Stimulated activated CD4-positive, alpha-beta T cell treated with anti-CD3 and anti-CD28 coated beads, Interleukin-4, amount 100 ng/mL, for 48 hours (primary cell): ENCODE measurements at regions not wholly inside any gene's neighbourhood (a gene's known extent, or its start where the extent isn't known, plus 50 kb on each side); places are given as distances from the start of the nearest gene placed in this dataset.
"Not testable (repeated sequence)": the region's sequence is repeated elsewhere in the genome, so short reads cannot be mapped to it uniquely, and the experiment has no call there.

Experiments
- DNase-seq, 2 donors: peaks; one replicate each; pipeline ENCODE4 v3.0.0-alpha.2; 2020; ENCODE audit warnings: low read depth in 2 of 2

- DNase-seq: no peak
These were observed 298.8 kb upstream of the MAP3K7 start for GRCh38 chr6:90885611-90886056.

- DNase-seq: not testable (repeated sequence)
These were observed 298.3 kb upstream of the MAP3K7 start for GRCh38 chr6:90885137-90885536.

GRCh38 chr6:90877616-90878015 is 290.7 kb upstream of the MAP3K7 start:
- no peak for DNase-seq

GRCh38 chr6:90874931-90875330 is 288.1 kb upstream of the MAP3K7 start:
- no peak for DNase-seq

- no peak for DNase-seq
These were observed 286.1 kb upstream of the MAP3K7 start for GRCh38 chr6:90872981-90873380.

- DNase-seq: no peak
These were observed 283.7 kb upstream of the MAP3K7 start for GRCh38 chr6:90870561-90870960.

DNA sequence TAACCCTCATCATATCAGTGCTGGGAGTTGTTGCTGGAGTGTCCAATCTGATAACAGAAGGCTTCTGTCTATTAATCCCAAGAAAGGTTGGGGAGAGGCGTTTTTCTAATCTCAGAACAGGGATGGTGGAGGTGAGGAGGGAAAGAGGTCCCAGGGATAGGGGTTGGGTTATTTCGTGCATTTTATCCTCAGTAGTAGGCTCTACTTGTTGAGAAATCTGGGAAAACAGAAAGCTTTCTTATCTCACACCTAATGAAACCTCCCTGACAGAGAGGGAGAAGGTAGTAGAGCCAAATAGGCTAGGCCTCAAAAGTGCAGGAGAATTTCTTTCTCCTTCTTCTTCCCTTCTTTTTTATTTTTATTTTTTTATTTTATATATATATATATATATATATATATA is 281.8 kb upstream of the MAP3K7 start:
- no peak for DNase-seq

- no peak for DNase-seq
These were observed 281.4 kb upstream of the MAP3K7 start for GRCh38 chr6:90868256-90868655.

- no peak for DNase-seq
These were observed 278.6 kb upstream of the MAP3K7 start for GRCh38 chr6:90865513-90865912.

DNA sequence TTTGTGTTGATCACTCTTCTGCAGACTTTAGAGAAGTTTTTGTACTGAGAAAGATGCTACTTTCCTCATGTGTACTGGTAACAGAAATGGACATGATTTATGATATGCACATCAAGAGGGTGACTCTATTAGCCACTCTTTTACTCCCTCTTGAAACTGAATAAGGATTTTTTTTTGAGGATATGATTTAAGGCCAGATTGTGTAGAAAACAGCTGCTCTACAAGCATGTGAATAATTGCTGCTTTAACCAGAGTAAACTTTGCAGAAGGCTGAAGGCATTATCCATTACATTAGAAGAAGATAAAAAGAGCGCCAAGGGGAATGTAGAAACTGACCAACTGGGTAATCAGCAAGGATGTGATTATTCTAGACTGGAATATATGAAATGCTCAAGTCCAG is 276.2 kb upstream of the MAP3K7 start:
- DNase-seq: no peak

DNA sequence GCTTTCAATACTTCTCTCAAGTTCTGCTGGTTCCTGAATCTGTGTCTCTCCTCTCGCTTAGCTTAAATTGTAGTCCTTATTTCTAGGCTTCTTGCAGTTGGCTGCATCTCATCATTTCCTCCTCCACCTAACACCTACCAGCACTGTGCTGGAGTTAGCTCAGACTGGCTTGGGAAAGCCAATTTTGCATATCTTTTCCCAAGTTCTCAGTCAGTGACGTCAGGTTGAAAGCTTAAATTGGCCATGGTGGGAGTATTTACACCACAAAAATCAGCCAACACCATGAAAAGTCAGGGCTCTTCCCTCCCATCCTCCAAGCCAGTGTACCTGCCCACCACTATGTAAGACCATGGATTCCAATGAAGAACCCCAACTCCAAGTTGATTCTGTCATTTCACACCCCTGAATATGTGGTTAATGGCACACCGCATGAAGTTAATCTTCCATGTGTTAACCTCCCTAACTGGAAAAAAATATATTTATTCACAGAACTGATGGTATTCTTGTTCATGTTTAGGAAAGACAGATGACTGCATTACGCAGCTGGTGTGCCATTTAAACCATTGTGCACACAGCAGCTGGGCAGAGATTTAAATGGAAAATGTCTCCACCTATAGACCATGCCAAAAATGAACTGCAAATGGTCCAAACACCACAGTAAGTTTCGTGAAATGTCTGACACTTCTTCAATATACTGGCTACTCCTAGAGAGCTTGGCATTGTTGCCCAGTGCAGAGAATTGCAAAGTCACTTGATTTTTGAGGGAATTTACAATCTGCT is 274.1 kb upstream of the MAP3K7 start:
- no peak for DNase-seq

- DNase-seq: no peak
These were observed 272.7 kb upstream of the MAP3K7 start for GRCh38 chr6:90859612-90860011.

DNA sequence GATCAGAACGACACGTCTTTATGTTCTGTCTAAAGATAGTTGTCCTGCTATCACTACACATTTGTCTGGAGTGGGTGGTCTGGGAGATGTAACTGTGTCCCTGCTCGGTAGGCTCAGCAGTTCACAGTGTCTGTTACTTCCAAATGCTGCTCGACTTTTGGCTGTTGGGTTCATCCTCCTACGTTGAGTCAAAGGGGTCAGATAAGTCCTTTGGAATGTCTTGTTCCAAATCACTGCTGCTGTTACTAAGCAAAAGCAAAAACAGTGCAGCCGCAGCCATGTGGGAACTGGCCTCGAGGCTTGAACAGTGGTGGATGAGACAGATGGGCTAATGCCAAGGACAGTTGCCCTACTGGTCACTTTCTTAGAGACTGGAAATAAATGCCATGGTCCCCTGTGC is 272.2 kb upstream of the MAP3K7 start:
- DNase-seq: no peak

GRCh38 chr6:90849686-90850085 is 262.8 kb upstream of the MAP3K7 start:
- no peak for DNase-seq

- DNase-seq: no peak
These were observed 260.0 kb upstream of the MAP3K7 start for GRCh38 chr6:90846824-90847223.

DNA sequence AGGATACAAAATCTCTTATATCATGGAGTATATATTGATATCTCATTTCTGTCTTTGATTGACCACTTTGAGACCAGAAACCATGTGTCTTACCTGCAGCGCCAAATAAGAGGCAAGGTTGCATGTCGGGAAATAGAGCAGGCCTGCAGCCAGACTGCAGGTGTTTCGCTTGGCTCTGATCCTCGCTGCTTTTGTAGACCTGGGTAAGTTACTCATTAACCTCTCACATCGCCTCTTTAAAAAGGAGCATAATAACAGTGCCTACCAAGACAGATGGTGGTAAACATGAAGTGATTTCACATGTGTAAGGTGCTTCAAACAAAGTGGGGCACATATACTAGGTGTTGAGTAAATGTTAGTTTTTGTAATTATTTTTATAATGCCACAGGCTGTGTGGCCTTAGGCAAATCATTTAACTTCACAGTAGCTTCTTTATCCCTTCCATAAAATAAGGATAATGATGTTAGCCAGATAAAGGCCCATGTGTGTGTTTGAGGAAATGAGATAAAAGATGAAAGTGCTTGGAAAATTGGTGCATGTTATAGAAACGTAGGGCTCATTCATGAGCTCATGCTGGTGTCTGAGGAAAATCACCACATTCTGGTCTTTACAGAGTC is 248.8 kb upstream of the MAP3K7 start:
- no peak for DNase-seq

DNA sequence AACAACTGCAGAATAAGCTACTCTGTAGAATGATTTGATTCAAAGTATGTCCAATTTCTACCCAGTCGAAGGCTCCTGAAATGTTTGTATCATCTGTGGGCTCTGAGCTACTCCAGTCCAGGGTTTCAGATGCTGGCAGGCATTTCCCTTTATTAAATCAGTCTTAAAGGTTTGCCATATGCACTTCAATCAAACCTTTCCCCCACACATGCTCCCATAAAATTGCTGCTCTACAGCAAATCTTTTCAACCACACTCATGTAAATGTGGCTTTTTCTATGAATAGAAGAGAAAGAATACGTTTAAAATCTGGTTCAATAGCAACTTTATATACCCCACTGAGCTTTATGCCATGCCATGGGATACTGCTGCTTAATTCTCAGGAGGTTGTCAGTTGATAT is 242.4 kb upstream of the MAP3K7 start:
- no peak for DNase-seq

DNA sequence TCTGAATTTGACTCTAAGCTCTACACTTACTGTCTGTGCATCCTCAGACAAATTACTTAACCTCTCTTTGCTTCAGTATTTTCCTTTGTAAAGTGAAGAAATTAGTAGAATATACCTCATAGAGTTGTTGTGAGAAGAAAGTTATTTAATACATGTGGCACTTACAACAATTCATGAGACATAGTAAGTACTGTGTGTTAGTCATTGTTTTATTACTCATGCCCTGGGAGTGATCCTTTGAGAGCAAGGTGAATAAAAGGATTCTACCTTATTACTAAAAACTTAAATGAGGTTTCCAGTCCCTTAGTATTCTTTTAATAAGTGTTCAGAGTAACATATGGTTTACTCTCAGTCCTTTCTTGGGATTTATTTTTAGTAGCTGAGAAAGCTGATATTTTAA is 233.6 kb upstream of the MAP3K7 start:
- DNase-seq: no peak

DNA sequence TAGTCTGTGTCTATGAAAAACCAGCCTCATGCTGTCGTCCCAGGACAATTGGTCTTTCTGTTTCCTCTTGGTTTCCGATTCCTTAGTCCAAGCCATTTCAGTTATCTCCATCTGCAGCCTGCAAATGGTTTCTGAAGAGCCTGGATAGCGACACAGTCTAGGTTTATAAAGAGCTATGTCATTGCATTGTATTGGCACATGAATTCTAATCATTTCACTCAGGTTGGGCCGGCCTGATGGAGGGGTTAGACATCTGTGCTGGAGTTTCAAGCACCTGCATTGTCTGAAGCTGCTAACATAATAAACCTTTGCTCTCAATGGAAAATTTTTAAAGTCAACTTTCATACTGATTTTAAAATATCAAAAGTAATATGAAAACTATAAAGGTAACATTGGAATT is 232.6 kb upstream of the MAP3K7 start:
- DNase-seq: no peak

DNA sequence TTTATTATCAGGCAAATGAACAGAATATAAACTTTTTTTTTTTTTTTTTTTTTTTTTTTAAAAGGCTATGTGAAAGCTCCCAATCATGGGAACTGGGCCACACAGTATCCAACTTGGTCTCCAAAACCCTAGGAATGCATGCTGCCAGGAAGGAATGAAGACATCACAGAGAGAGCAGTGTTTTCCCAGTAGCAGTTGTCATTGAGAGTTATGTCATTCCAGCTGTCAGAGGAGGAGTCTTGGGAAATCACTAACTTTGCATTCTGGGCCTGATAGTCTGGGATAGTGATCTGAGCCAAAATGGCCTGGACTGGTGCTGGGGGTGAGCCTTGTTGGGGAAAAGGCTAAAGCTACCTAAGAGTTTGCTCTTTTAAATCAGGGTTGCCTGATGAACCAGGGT is 231.3 kb upstream of the MAP3K7 start:
- DNase-seq: no peak

GRCh38 chr6:90816764-90817163 is 229.9 kb upstream of the MAP3K7 start:
- no peak for DNase-seq

DNA sequence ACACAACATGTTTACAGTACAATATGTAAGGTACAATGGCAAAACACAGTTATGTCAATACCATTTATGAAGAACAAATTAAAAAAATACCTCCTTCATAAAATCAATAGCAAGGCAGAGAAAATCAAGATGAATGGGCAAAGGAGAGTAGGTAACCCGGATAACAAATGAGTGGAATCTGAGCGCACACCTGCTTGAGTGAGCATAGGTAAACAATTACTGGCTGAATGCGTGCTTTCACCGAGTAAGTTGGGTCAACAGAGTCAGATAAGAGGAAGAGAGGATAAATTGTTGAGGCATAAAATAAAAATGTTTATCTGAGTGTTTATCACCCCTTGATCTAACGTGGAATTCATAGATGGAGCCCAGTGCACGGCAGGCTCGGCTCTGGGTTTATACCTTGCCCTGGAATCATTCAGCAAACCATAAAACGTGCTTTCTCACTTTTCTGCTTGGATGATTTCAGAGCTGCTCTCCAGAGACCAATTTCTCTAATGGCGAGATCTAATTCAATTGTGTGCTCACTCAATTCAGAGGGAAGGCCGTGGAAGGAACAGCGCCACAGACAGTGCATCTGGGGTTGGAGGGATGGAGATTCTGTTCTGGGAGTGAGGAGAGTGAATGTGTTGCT is 224.8 kb upstream of the MAP3K7 start:
- no peak for DNase-seq

GRCh38 chr6:90809035-90809434 is 222.2 kb upstream of the MAP3K7 start:
- no peak for DNase-seq
